ENCODE measurements at regions not wholly inside any gene's neighbourhood (a gene's known extent, or its start where the extent isn't known, plus 50 kb on each side); places are given as distances from the start of the nearest gene placed in this dataset.
"Not testable (repeated sequence)": the region's sequence is repeated elsewhere in the genome, so short reads cannot be mapped to it uniquely, and the experiment has no call there.

DNA sequence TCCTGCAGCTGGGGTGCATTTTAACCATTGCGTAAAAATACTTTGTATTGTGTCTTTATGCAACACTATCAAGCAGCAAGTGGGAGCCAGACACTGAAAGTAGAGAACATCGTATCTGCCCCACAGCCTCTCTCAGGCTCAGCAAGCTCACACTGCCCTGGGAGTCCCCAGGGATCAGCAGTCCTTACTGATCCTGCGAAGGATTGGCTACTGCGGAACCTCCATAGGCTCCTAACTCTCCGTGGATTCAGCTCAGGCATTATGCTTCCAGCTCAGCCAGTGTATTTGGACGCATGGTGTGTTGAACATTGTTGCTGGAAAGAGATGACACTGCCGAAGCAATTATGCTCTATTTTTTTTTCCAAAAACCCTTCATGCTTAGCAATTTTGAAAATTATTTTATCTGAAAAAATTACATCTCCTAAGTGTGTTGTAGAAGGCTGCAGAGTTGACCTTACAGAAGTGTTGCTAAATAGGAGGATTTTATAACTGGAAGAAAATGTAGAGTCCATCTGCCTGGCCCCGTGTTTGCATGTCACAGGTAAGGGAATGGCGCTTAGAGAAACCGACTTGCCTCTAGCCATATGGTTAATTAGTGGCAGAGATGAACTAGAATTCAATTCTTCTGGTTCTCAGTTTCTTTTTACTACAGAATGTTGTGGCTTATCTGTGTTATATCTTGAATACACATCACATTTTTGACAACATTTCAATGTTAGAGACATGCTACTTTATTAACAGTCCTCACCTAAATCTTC, 276.4 kb upstream of the COBL start:
- no peak for DNase-seq (ENCODE audit: extremely low read depth in 1 of 2, low read depth in 1 of 2)

- DNase-seq (ENCODE audit: extremely low read depth in 1 of 2, low read depth in 1 of 2) = no peak
These were observed 274.6 kb upstream of the COBL start for GRCh38 chr7:51591223-51591622.

DNA sequence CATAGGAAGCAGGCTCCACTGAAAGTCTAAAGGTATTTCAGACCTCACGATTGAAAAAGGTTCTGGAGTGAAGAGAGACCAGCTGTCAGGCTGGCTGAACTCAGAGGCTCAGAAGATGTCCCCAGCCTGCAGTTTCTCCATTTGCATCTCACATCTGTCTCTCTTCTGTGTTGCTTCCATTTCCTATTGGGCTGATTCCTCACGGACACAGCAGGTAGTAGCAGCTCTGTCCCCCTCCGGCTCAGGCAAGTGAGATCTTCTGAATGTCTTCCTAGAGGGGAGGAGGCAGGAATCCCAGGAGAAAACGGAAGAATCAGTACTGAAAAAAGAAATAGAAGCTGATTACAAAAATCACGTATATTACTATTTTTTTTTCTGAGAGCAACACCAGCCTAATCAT, 274.1 kb upstream of the COBL start:
- DNase-seq (ENCODE audit: extremely low read depth in 1 of 2, low read depth in 1 of 2) = no peak

- no peak for DNase-seq (ENCODE audit: extremely low read depth in 1 of 2, low read depth in 1 of 2)
These were observed 272.5 kb upstream of the COBL start for GRCh38 chr7:51589111-51589510.

- no peak for DNase-seq (ENCODE audit: extremely low read depth in 1 of 2, low read depth in 1 of 2)
These were observed 271.0 kb upstream of the COBL start for GRCh38 chr7:51587604-51588003.

- no peak for DNase-seq (ENCODE audit: extremely low read depth in 1 of 2, low read depth in 1 of 2)
These were observed 260.8 kb upstream of the COBL start for GRCh38 chr7:51577390-51577789.

DNA sequence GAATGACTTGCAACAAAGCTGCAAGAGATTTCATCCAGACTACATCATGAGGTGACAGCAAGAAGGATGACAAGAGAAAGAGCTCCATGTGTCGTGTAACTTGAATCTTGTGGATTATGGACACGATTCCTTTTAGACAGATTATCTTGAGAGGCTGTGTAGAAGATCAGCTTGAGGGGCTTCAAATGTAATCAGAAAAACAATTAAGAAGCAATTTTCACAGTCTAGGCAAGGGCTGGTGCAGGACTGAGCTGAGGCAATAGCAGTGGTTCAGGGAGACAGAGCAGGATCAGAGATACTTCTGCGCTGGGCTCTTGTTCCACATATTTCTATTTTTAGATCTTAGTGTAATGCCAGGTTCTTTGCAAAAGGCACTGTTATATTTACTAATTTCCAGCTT, 253.0 kb upstream of the COBL start:
- DNase-seq (ENCODE audit: extremely low read depth in 1 of 2, low read depth in 1 of 2) = no peak

DNA sequence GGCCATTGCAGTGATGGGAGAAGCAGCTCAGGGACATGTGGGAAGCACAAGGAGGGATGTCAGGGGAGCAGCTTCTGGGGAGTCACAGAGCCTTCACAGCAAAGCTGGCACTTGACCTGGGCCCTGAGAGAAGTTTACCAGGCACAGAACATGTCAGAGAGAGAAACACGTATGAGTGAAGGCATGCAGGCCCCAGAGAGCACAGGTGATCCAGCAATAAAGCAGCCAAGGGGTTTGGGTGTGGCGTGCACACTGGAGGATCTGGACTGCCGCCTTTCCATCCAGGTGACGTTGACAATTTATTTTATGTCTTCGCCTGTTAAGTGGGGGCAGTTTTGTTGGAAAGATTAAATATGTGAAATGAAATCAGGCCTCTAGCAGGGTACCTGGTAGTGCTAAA, 252.6 kb upstream of the COBL start:
- no peak for DNase-seq (ENCODE audit: extremely low read depth in 1 of 2, low read depth in 1 of 2)

DNA sequence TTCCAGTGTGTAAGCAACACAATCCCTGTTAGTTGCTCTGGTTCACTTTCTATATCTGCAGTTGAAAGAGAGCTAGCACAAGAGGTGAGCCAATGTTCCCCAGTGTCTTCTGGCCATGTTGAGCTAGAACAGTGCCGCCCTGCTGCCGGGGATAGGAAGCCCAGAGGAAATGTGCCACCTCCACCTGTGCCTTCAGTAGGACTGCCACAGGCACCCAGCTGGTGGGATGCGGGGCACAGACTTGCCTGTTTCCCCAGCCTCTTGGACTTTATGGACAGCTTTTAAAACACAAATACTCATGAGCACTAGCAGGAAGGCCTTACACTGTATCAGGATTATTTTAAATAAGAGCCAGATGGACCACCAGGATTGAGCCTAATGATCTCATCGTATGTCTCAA, 234.5 kb upstream of the COBL start:
- no peak for DNase-seq (ENCODE audit: extremely low read depth in 1 of 2, low read depth in 1 of 2)

- DNase-seq (ENCODE audit: extremely low read depth in 1 of 2, low read depth in 1 of 2) = no peak
These were observed 228.5 kb upstream of the COBL start for GRCh38 chr7:51545131-51545530.

GRCh38 chr7:51543801-51544553, 227.4 kb upstream of the COBL start:
- no peak for DNase-seq (ENCODE audit: extremely low read depth in 1 of 2, low read depth in 1 of 2)

DNA sequence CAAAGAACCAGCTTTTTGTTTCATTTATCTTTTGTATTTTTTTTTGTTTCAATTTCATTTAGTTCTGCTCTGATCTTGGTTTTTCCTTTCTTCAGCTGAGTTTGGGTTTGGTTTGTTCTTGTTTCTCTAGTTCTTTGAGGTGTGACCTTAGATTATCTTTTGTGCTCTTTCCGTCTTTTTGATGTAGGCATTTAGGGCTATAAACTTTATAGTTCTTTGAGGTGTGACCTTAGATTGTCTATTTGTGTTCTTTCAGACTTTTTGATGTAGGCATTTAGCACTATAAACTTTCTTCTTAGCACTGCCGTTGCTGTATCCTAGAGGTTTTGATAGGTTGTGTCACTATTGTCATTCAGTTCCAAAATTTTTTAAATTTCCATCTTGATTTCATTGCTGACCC, 224.3 kb upstream of the COBL start:
- DNase-seq (ENCODE audit: extremely low read depth in 1 of 2, low read depth in 1 of 2) = not testable (repeated sequence)

DNA sequence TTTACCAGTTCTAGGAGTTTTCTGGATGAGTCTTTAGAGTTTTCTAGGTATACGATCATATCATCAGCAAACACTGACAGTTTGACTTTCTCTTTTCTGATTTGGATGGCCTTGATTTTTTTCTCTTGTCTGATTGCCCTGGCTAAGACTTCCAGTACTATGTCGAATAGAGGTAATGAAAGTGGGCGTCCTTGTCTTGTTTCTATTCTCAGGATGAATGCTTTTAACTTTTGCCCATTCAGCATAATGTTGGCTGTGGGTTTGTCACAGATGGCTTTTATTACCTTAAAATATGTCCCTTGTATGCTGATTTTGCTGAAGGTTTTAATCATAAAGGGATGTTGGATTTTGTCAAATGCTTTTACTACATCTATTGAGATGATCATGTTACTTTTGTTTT, 223.2 kb upstream of the COBL start:
- no peak for DNase-seq (ENCODE audit: extremely low read depth in 1 of 2, low read depth in 1 of 2)

- DNase-seq (ENCODE audit: extremely low read depth in 1 of 2, low read depth in 1 of 2) = no peak
These were observed 211.6 kb upstream of the COBL start for GRCh38 chr7:51528172-51528571.

- DNase-seq (ENCODE audit: extremely low read depth in 1 of 2, low read depth in 1 of 2) = no peak
These were observed 205.2 kb upstream of the COBL start for GRCh38 chr7:51521694-51522312.

GRCh38 chr7:51521054-51521453, 204.4 kb upstream of the COBL start:
- DNase-seq (ENCODE audit: extremely low read depth in 1 of 2, low read depth in 1 of 2) = no peak

GRCh38 chr7:51518646-51519045, 202.0 kb upstream of the COBL start:
- no peak for DNase-seq (ENCODE audit: extremely low read depth in 1 of 2, low read depth in 1 of 2)

DNA sequence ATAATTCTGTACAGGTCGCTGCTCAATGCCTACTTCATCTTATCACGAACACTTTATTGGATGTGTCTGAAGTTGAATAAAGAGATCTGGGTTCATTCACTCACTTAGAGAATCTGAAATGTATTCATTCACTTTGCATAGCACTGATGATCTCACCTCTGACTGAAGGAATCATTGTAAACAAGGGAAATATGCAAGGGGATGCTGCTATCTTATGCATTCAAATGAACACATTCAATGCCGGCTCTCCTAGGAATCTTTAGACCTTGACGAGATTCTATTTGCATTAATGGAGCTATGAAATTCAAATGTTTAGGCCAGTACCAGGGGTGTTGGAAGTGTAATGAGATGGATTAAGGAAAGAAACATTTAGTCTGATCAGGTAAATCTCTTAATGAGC, 200.6 kb upstream of the COBL start:
- no peak for DNase-seq (ENCODE audit: extremely low read depth in 1 of 2, low read depth in 1 of 2)

- no peak for DNase-seq (ENCODE audit: extremely low read depth in 1 of 2, low read depth in 1 of 2)
These were observed 185.0 kb upstream of the COBL start for GRCh38 chr7:51501620-51502019.

DNA sequence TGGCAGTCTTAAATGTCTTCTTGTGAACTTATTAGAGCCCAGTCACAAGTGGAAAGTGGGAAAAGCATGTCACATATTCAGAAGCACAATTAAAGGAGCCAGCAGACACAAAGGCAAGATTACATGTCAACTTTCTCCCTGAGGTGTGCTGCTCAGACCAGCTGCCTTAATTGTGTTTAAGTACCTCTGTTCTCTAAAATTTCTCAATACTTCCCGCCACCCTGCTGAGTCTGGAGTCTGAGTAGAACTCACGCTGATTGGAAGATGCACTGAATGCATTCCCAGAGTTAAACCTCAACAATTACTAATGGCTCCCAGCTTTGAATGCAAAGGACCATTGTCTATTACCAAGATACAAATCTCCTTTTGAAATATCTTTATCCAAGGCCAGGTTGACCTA, 166.4 kb upstream of the COBL start:
- DNase-seq (ENCODE audit: extremely low read depth in 1 of 2, low read depth in 1 of 2) = no peak

- DNase-seq (ENCODE audit: extremely low read depth in 1 of 2, low read depth in 1 of 2) = no peak
These were observed 164.8 kb upstream of the COBL start for GRCh38 chr7:51481421-51481820.

DNA sequence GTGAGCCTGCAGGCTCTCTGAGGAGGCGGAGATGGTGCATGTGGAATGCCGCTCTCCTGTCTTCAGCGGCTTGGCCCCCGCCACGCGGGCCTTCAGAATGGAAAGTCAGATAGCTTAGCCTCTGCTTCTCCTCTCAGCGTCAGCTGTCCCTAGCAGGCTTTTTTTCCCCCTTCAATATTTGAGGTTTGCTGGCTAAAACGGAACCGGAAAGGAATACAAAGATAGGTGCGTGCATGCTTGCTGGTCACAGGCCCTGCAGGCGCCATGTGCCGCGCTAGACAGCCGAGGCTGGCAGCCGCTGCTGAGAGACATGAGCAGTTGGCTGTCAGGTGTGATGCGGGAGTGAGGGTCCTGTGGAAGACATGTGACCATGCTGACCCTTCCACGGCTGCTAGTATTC, 161.2 kb upstream of the COBL start:
- DNase-seq (ENCODE audit: extremely low read depth in 1 of 2, low read depth in 1 of 2) = no peak

All from activated CD8-positive, alpha-beta memory T cell treated with anti-CD3 and anti-CD28 coated beads for 1 hour (primary cell).